Midbrain (tissue), 1 donor: ENCODE measurements at regions not wholly inside any gene's neighbourhood (a gene's known extent, or its start where the extent isn't known, plus 50 kb on each side); places are given as distances from the start of the nearest gene placed in this dataset.

Experiments used
- DNase-seq: peaks from one replicate; lab custom pipeline; 2025; lab: John Stamatoyannopoulos, UW

DNA sequence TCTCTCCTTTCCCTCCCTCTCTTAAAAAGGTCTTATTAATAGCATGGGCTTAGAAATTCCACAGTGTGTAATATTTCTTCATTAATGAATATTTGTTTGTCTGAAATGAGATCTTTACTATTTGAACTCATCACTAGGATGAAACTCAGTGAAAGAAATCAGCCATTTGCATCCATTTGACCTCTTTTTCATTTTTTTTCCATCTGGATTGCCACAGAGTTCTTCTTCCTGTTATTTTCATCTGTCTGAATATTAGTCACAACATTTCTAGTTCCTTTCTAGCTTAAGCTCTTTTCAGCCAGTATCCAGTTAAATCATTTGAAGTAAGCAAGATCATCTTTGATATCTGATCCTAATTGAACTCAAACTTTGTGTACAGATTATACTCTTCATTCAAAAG, 69.2 kb upstream of the PLS3 start:
- no peak for DNase-seq

DNA sequence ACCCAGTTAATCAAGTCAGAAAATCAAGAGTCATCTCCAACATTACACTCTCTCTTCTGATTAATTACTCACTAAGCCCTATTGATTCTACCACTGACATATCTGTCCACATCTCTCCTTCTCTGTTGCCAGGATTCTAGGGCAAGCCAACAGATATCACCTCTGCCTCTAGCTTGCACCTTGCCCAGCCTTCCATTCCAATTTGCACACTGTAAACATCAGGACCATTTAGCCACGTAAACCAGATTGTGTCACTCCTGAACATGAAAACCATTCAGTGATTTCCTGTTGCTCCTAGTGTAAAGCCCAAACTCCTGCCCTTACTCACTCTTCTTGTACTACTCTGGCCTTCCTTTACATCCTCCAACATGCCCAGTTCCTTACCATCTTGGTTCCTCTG, 68.0 kb upstream of the PLS3 start:
- DNase-seq, result no peak

DNA sequence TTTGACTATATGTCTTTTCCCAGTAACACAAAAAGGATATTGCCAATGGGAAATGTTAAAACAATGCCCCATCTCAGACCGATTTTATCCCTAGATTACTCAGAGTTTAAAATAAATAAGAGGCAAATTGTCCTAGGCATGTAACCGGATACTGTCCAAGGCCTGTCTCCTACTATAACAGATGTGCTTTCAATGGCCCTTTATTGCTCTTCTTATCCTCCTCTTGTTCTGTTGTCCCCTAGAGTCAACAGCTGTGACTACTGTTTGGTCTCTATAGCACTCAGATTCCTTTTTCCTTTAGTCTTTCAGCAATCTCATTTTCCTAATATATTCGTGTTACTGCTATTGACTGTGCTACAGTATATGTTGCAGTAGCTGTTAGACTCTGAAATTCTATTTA, 66.8 kb upstream of the PLS3 start:
- DNase-seq, result peak; percentile 56

DNA sequence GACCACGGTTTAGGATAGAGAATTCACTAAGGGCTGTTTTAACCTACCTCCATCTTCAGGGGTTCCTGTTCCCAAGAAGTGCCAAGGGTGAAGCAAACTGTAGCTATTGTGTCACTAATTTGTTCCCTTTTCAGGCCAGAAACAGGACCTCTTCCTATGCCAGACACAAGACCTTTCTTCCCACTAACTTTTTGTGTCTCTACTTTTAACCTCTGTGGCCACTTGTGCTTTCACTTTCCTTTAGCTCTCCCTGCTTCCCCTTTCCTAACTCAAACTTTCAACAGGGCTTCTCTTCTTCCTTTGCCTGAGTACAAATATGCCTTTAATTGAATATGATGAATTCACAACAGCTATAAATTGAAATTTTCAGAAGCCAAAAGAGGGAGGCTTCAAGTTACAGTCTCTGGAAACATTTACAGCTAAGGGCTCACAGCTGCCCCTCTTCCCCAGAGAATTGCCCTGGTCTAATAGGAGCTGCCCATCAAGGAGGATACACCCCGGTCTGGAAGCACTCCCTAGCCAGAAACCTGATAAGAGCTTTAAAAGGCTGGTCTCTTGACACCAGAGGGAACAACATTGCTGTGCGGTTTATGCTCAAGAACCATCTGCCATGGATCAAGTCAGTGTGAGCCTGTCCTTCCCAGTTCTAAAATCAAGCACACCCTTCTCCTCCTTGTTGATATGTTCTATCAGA, 61.7 kb upstream of the PLS3 start:
- DNase-seq, result no peak

DNA sequence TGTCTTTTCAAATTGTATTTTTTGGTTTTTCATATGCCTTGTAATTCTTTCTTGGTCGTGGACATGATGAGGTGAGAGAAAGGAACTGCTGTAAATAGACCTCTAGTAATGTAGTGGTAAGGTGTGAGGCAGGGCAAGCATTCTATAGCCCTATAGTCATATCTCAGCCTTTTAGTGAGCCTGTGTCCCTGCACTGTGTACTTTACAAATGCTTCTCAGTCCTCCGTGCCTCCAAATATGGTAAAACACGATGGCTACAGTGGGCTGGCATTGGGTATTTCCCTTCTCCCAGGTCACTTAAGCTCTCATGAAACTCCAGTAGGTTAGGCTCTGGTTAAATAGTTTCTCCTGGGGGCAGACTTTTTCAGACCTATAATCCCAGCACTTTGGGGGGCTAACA, 57.9 kb upstream of the PLS3 start:
- no peak for DNase-seq

DNA sequence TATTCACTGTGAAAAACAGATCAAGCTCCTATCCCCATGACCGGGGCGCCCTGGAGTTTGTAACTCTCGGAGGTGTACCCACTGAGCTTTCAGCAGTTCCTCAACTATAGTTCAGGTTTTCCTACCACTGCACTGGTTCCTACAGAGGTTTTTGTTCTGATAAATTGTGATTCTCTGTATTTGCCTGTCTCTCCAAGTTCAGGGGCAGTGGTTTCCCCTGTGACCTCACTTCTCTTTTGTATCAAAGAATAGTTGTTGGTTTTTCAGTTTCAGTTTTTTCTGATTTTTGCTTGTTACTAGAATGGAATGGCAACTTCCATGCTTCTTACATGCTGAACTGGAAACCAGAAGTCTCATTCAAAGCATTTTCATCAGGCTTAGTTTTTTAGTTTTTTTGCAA, 56.8 kb upstream of the PLS3 start:
- DNase-seq, result no peak
